HEK293 (cell line): ENCODE measurements at regions not wholly inside any gene's neighbourhood (a gene's known extent, or its start where the extent isn't known, plus 50 kb on each side); places are given as distances from the start of the nearest gene placed in this dataset.
"Not testable (repeated sequence)": the region's sequence is repeated elsewhere in the genome, so short reads cannot be mapped to it uniquely, and the experiment has no call there.

Source experiments
- CTCF ChIA-PET: fragments of 350-600 bp; formaldehyde crosslinking; extraction: SDS; loops from one replicate; lab custom pipeline; 2021; ENCODE audit warnings: antibody characterized with exemption; lab: Yijun Ruan, JAX
- POLR2A ChIA-PET: fragments of 300-600 bp; formaldehyde crosslinking; extraction: SDS; loops from one replicate; lab custom pipeline; 2020; ENCODE audit warnings: antibody characterized with exemption, inconsistent platforms; lab: Yijun Ruan, JAX
- H3K27ac ChIP-seq: fragments of 200-500 bp; sonication (Bioruptor generic); 2 replicates; pipeline ENCODE4 v1.5.1; 2014; ENCODE audit warnings: low read depth, low read length, control low read depth, inconsistent platforms; ENCODE audit errors: extremely low read depth
- H3K36me3 ChIP-seq, 2 experiments: fragments of 200-500 bp in 1 of 2; sonication (Bioruptor generic) in 1 of 2; 1 replicate in 1 of 2; 2 replicates in 1 of 2; pipeline ENCODE4 v1.5.1; 2014 to 2017; ENCODE audit warnings: inconsistent platforms in 2 of 2, low read length in 2 of 2; ENCODE audit not compliant: control insufficient read depth in 2 of 2, insufficient read depth in 1 of 2
- H3K4me1 ChIP-seq: fragments of 200-500 bp; sonication (Bioruptor generic); 2 replicates; pipeline ENCODE4 v1.5.1; 2014; ENCODE audit warnings: mild to moderate bottlenecking, low read length, inconsistent platforms; ENCODE audit not compliant: control insufficient read depth, insufficient read depth
- H3K4me3 ChIP-seq: 2 replicates; pipeline ENCODE4 v1.5.1; 2011; ENCODE audit warnings: low read depth, mild to moderate bottlenecking, control low read depth, low read length, moderate library complexity
- H3K9me3 ChIP-seq: fragments of 200-500 bp; sonication (Bioruptor generic); 2 replicates; pipeline ENCODE4 v1.5.1; 2014; ENCODE audit warnings: low read depth, low read length, inconsistent platforms; ENCODE audit not compliant: control insufficient read depth, insufficient read depth
- ELK4 ChIP-seq: IDR thresholded peaks from 2 replicates; pipeline ENCODE4 v1.6.1; 2011; ENCODE audit warnings: mild to moderate bottlenecking, low read depth, low read length, borderline replicate concordance
- GFI1B ChIP-seq: fragments of 450-650 bp; formaldehyde crosslinking; IDR thresholded peaks from 2 replicates; pipeline ENCODE4 v1.5.1; 2016; ENCODE audit warnings: missing biosample characterization, missing genetic modification characterization
- IKZF3 ChIP-seq: fragments of 450-650 bp; IDR thresholded peaks from 2 replicates; pipeline ENCODE4 v1.5.0; 2018; ENCODE audit warnings: missing biosample characterization, mild to moderate bottlenecking, missing genetic modification characterization, moderate library complexity
- KLF16 ChIP-seq: fragments of 450-650 bp; formaldehyde crosslinking; IDR thresholded peaks from 2 replicates; pipeline ENCODE4 v1.5.1; 2017; ENCODE audit warnings: missing biosample characterization, missing genetic modification characterization
- MYNN ChIP-seq: fragments of 450-650 bp; formaldehyde crosslinking; IDR thresholded peaks from 2 replicates; pipeline ENCODE4 v1.5.1; 2016; ENCODE audit warnings: missing biosample characterization, missing genetic modification characterization, borderline replicate concordance
- SP2 ChIP-seq: fragments of 450-650 bp; formaldehyde crosslinking; IDR thresholded peaks from 2 replicates; pipeline ENCODE4 v1.5.1; 2016; ENCODE audit warnings: missing biosample characterization, missing genetic modification characterization
- TRIM28 ChIP-seq: IDR thresholded peaks from 2 replicates; pipeline ENCODE4 v1.6.1; 2011; ENCODE audit warnings: low read length, control low read depth, borderline replicate concordance
- ZBTB10 ChIP-seq: fragments of 450-650 bp; formaldehyde crosslinking; IDR thresholded peaks from 2 replicates; pipeline ENCODE4 v1.5.1; 2016; ENCODE audit warnings: missing biosample characterization, missing genetic modification characterization
- ZBTB8A ChIP-seq: fragments of 450-650 bp; formaldehyde crosslinking; IDR thresholded peaks from 2 replicates; pipeline ENCODE4 v1.5.1; 2016; ENCODE audit warnings: missing biosample characterization, missing genetic modification characterization
- ZFP3 ChIP-seq: fragments of 450-650 bp; formaldehyde crosslinking; IDR thresholded peaks from 2 replicates; pipeline ENCODE4 v1.5.1; 2016; ENCODE audit warnings: low read depth, missing biosample characterization, missing genetic modification characterization
- ZIC2 ChIP-seq: fragments of 450-650 bp; formaldehyde crosslinking; IDR thresholded peaks from 2 replicates; pipeline ENCODE4 v1.5.1; 2016; ENCODE audit warnings: missing biosample characterization, missing genetic modification characterization
- ZNF10 ChIP-seq: fragments of 450-650 bp; formaldehyde crosslinking; IDR thresholded peaks from 2 replicates; pipeline ENCODE4 v1.5.1; 2017; ENCODE audit warnings: missing biosample characterization, missing genetic modification characterization
- ZNF121 ChIP-seq: fragments of 450-650 bp; formaldehyde crosslinking; IDR thresholded peaks from 2 replicates; pipeline ENCODE4 v1.5.1; 2016; ENCODE audit warnings: missing biosample characterization, missing genetic modification characterization
- ZNF18 ChIP-seq: fragments of 450-650 bp; formaldehyde crosslinking; IDR thresholded peaks from 2 replicates; pipeline ENCODE4 v1.5.1; 2016; ENCODE audit warnings: missing biosample characterization, missing genetic modification characterization
- ZNF350 ChIP-seq: fragments of 450-650 bp; formaldehyde crosslinking; IDR thresholded peaks from 2 replicates; pipeline ENCODE4 v1.5.0; 2017; ENCODE audit warnings: missing biosample characterization, mild to moderate bottlenecking, missing genetic modification characterization
- ZNF423 ChIP-seq: fragments of 450-650 bp; formaldehyde crosslinking; IDR thresholded peaks from 2 replicates; pipeline ENCODE4 v1.5.1; 2016; ENCODE audit warnings: missing biosample characterization, missing genetic modification characterization
- ZNF426 ChIP-seq: fragments of 450-650 bp; formaldehyde crosslinking; IDR thresholded peaks from 2 replicates; pipeline ENCODE4 v1.5.1; 2017; ENCODE audit warnings: missing biosample characterization, missing genetic modification characterization, mild to moderate bottlenecking, inconsistent platforms, moderate library complexity
- ZNF433 ChIP-seq: fragments of 450-650 bp; formaldehyde crosslinking; IDR thresholded peaks from 2 replicates; pipeline ENCODE4 v1.5.1; 2016; ENCODE audit warnings: missing biosample characterization, missing genetic modification characterization, low read depth
- ZNF521 ChIP-seq: fragments of 450-650 bp; formaldehyde crosslinking; IDR thresholded peaks from 2 replicates; pipeline ENCODE4 v1.5.1; 2017; ENCODE audit warnings: missing biosample characterization, mild to moderate bottlenecking, missing genetic modification characterization
- ZNF549 ChIP-seq: fragments of 450-650 bp; IDR thresholded peaks from 2 replicates; pipeline ENCODE4 v1.5.1; 2018; ENCODE audit warnings: missing biosample characterization, missing genetic modification characterization, mild to moderate bottlenecking, inconsistent platforms, moderate library complexity
- ZNF629 ChIP-seq: fragments of 450-650 bp; formaldehyde crosslinking; IDR thresholded peaks from 2 replicates; pipeline ENCODE4 v1.5.1; 2017; ENCODE audit warnings: missing biosample characterization, missing genetic modification characterization
- ZSCAN16 ChIP-seq: fragments of 450-650 bp; formaldehyde crosslinking; IDR thresholded peaks from 2 replicates; pipeline ENCODE4 v1.5.1; 2016; ENCODE audit warnings: missing biosample characterization, missing genetic modification characterization

GRCh38 chr20:5464901-5465603 is 145.8 kb downstream of the GPCPD1 start:
- Histone ChIP-seq H3K9me3 (no peaks in the 10 kb centered on the region), H3K4me3 (no peak overlapping the region), H3K4me1 (0 out of 2 replicates have a peak, but pooled peaks cover 2% of the 10 kb centered on the region), H3K27ac (no peak overlapping the region), H3K36me3 (no peaks in the 10 kb centered on the region)
- POLR2A ChIA-PET: no interaction called here
- TF ChIP-seq ZNF10 (tag by site-specific recombination) (no peak), SP2 (tag by site-specific recombination) (no peak), ZNF350 (tag by site-specific recombination) (no peak), ZNF423 (tag by site-specific recombination) (no peak), ZNF629 (tag by site-specific recombination) (no peak), ZNF521 (tag by site-specific recombination) (no peak), TRIM28 (no peak), ZFP3 (no peak), ZNF426 (tag by site-specific recombination) (no peak), ZSCAN16 (tag by site-specific recombination) (no peak), MYNN (tag by site-specific recombination) (no peak), ZNF121 (tag by site-specific recombination) (no peak), ZNF18 (tag by site-specific recombination) (no peak), IKZF3 (tag by site-specific recombination) (no peak), ZNF549 (tag by site-specific recombination) (no peak), ZBTB8A (tag by site-specific recombination) (no peak), ZNF433 (no peak), KLF16 (no peak), ZBTB10 (tag by site-specific recombination) (no peak), ELK4 (no peak)
- CTCF ChIA-PET: no interaction called here

- H3K4me3 ChIP-seq: no peak overlapping the region
- no peak for TF ChIP-seq GFI1B (tag by site-specific recombination)
- peak; percentile 92 for TF ChIP-seq ZIC2
- no peaks in the 10 kb centered on the region for H3K4me1 ChIP-seq
- H3K9me3 ChIP-seq: no peaks in the 10 kb centered on the region
- CTCF ChIA-PET: interaction anchor here (0.9 to 1.3 kb wide), 2 partner anchors 60 to 258 kb away, joined by 3 read pairs; no protein-coding TSS in a partner anchor
- POLR2A ChIA-PET: no interaction called here
- H3K36me3 ChIP-seq: no peaks in the 10 kb centered on the region
- no peak overlapping the region for H3K27ac ChIP-seq
These were observed 146.4 kb upstream of the PROKR2 start for GRCh38 chr20:5463007-5463686.

- H3K4me1 ChIP-seq, H3K4me3 ChIP-seq, H3K9me3 ChIP-seq, H3K36me3 ChIP-seq, POLR2A ChIA-PET, CTCF ChIA-PET, H3K27ac ChIP-seq: not testable (repeated sequence)
These were observed 137.0 kb upstream of the PROKR2 start for GRCh38 chr20:5453745-5454144.

GRCh38 chr20:5453316-5453715 is 136.6 kb upstream of the PROKR2 start:
- POLR2A ChIA-PET, CTCF ChIA-PET, H3K4me3 ChIP-seq, H3K36me3 ChIP-seq, H3K9me3 ChIP-seq, H3K27ac ChIP-seq, H3K4me1 ChIP-seq: not testable (repeated sequence)
